ENCODE measurements at regions not wholly inside any gene's neighbourhood (a gene's known extent, or its start where the extent isn't known, plus 50 kb on each side); places are given as distances from the start of the nearest gene placed in this dataset.
"Not testable (repeated sequence)": the region's sequence is repeated elsewhere in the genome, so short reads cannot be mapped to it uniquely, and the experiment has no call there.

DNA sequence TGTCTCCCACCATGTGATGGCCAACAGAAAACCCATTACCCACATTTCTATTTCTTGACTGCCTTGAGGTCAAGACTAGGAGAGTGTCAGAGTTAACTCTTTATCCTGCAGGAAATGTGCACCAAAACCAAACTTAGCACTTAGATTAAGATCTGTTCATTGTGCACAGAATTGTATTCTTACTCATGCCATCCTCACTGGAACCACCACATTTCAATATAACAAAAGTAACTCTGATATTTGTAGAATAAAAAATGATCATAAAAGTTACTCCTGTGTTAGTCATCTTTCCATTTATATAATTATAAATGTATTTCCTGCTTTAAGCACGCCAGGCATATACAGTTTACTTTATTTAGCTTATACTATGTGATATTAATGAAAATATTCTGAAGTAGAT lies 193.0 kb upstream of the DPYD start:
- no peak for DNase-seq (ENCODE audit: low read depth)

DNA sequence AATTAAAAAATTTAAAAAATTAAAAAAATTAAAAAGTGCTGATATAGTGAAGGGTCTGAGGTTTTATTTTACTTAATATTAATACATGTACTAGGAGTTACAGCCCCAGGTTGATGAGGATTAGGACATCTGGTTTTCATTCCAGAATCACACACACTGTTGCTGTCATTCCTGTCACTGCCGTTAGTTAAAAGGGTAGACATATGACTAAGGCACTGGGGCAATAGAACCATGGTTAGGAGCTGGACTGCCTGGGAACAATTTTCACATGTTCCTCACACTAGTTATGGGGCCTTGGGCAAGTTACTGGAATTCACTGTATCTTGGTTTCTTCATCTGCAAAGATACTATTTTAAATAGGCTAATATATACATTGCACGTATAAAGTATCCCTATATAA lies 191.8 kb upstream of the DPYD start:
- no peak for DNase-seq (ENCODE audit: low read depth)

DNA sequence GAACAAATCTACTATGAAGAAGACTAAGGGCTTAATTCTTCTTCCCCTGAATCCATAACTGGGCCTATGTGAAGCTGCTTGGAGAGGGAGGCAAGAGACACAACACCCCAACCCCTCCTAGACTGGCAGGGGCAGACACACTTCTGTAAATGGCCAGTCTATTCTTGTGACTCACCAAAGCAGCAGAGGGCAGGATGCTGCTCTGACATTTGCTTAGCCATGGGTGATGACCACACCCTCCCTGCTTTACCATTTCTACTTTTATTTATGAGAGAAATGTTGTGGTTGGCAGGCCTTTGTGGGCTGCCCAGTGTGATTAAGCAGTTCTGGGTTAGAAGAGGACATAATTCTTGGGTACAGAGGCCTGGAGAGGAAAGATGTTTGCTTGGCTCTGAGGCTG lies 189.8 kb upstream of the DPYD start:
- DNase-seq (ENCODE audit: low read depth): no peak

DNA sequence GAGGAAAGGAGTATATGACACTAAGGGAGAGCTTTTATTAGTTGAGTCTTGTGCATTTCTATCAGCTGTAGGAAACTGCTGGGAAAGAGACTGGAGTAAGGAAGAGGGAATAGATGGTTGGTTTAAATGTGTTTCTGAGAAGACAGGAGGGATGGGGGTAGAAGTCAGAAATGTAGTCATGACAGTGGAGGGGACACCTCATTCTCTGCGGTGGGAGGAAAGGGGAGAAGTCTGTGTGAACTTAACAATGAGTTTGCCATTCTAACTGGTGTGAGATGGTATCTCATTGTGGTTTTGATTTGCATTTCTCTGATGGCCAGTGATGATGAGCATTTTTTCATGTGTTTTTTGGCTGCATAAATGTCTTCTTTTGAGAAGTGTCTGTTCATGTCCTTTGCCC lies 187.5 kb upstream of the DPYD start:
- not testable (repeated sequence) for DNase-seq (ENCODE audit: low read depth)

DNA sequence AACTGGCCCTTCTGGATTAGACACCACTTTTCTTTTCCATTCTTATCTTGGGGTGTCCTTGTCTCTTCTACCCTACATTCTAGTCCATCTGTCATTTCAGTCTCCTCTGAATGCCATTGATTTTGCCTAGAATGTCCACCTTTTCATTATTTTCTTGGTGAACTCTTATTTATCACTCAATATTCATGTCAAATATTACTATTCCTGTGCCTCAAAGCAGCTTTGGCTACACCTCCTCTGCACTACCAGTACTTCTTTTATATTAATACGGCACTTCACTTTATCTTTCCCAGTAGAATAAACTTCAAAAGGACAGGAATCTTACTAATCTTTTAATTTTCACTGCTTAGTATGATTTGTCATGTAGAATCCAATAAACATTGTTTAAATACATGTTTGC lies 186.4 kb upstream of the DPYD start:
- no peak for DNase-seq (ENCODE audit: low read depth)

DNA sequence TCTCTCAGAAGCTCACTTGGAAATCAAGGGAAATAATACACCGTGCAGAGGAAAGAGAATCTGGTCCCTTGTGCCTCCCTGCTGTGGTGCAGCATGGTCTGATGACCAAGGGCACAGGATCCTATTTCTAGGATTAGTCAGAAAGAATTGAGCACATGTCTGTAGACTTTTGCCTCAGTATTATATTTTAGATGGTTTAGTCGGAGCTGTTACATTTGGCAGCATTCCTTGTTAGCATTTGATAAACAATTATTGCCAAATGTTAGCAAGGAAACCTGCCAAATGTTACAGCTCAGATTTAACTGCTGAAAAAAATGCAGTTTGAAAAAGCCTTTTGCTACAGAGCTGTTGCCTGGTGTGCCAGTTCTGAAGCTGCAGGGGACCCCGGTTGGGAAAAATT lies 183.5 kb upstream of the DPYD start:
- DNase-seq (ENCODE audit: low read depth): no peak

DNA sequence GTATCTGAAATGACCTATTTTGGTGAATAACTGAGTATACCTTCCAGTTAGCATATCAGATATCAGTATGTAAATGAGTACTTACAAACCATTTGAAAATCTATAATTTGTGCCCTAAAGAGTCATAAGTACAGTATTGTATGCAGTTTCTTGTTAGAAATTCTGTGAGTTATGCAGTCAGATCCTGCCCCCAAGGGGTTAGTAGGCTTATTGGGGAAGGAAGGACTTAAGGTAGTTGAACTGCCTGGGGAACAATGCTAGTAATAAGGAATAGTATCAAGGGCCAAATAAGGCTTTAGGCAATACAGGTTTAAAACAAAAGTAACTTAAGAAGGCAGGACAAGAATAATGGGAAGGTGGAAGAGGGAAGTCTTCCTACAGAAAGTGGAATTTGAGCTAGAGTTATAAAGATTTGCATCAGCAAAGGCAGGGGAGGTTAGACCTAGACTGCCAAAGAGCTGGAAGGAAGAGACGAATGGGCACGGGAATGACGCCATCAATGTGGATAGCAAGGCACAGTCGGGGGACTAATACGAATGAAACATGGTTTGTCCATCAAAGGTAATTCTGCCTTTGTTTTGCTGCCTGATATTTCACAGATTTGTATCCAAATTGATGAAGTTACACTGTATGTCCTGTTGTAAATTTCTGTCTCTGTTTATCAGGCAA lies 182.9 kb upstream of the DPYD start:
- DNase-seq (ENCODE audit: low read depth): no peak

DNA sequence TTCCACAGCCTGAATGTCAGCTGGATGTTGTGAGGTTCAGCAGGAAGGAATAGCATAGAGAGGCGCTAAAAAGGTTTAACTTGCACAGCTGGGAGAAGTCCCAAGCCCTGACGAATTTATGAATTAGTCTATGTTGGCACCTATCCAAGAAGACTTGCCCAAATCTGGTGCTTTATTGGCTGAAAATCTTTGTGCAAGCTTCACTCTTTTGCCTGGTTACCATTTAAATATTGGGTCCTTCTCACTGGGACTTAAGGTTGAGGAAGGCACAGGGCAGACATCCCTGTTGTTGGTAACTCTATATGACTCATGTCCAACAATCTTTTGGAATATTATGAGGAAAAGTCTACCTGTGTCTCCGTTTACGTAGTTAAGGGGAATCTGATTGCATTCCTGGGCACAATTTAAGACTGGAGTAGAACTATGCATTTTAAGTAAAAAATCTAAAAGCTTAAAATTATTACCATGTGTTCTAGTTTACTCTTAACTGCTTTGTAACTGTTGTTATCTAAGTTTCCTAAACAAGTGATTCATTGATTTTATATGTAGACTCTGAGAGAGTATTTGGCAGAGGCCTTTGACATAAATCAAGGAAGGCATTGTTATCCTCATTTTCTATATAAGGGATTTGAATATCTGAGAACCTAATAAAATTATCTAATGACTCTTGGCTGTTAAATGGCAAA lies 181.7 kb upstream of the DPYD start:
- DNase-seq (ENCODE audit: low read depth): no peak

DNA sequence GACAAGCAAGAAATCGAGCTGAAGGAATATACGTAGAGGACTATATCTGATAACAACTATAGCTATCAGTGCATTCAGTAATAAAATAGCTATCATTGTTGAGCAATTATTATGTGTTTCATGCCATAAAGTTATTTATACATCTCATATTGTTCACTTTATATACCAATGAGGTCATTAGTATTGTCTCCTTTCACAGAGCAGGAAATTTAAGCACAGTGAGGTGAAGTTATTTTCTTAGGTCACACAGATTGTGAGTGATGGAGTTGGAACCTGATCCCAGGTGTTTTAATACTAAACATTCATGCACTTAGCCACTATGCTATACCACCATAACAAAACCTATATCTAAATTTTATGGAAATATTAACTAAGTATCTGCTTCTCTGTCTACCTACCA lies 180.5 kb upstream of the DPYD start:
- DNase-seq (ENCODE audit: low read depth): no peak

DNA sequence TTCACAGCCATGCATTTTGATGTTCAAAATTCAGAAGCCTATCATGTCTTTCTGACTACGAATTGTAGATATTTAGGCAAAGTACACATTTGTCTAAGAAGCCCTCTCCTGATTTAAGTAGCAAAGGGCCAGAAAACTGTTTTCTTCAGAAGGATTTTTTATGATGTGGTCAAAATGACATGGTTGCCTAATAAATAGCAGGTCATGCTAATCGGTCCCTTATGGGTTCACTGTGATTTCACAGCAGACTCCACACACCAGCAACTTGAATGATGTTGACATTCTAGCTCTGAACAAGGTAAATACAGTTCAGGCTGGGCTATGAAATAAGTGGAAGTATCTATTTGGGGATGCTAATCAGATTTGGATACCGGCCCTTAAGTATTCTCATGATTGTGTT lies 178.7 kb upstream of the DPYD start:
- no peak for DNase-seq (ENCODE audit: low read depth)

DNA sequence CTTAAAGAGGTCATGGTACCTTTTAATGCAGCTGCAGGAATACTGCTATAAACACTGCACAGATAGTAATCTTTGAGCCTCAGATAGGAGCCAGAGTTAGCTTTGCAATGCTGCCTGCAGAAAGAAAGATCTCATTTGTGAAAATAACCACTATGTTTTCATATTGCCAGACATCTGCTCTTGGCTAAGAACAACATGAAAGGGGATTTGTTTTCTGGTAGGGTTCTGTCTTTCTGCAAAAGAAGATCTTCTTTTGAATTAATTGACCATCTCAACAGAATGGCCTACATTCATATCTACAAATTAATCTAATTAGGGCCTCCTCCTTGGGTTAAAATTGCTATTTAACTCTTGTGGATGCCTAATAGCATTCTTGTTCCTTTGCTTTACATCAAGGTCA lies 177.6 kb upstream of the DPYD start:
- no peak for DNase-seq (ENCODE audit: low read depth)

DNA sequence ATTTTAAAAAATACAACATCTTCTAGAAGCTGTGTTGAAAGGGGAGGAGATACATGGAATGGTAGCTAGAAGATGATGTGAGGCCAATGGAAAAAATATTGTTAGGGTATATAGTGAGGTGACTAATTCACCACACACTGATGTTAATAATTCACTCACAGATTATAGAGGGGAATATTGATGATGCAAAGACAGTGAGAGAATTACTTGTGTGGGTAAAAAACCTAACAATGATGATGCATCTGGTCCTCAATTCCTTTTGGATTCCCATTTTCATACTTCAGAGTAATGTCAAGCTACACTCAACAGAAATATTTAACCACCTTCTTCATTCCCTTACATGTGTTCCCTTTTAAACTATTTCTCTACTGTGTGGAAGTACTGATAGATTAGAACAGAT lies 169.5 kb upstream of the DPYD start:
- DNase-seq (ENCODE audit: low read depth): no peak

DNA sequence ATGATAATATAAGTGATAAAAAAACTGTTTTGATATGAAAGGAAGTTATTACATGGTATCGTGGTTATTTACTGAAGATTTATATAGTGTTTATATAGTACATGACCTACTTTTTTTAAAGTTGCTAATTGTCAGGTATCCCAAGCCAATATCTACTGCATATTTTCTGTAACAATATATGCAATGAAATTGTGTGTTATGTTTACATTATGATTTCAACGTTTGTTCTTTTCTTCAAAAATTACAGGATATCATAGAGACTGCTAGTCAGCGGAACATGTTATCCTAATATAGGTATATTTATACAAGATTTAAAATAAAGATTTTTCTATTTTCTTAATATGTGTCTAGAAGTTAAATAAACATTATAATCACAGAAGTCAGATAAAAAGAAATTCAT lies 167.5 kb upstream of the DPYD start:
- DNase-seq (ENCODE audit: low read depth): no peak

DNA sequence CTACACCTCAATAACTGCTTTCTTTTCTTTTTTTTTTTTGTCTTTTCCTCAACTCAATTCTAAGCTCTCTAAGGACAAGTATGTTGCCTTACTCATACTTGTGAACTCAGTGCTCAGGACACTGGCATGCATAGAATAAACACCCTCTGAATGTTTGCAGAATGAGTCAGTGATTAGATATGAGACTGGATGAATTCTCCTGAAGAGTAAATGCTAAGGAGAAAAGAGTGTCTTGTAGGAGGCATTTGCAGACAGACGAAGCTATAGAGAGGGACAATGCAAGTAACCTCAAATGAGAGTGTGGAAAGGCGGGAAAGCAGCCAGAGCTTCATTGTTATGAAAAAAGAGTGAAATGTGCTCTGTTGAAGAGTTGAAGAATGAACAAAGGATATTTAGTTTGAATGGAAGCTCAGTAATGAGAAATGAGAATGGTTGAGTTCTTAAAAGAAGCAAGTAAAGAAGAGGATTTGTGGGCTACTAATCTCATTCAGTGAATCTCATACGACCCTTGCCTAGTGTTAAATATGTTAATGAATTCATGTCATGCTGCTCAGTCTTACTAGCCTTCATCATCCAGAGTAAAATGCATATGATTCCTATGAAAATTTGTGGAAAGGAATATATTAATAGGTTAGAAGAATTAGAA lies 166.1 kb upstream of the DPYD start:
- no peak for DNase-seq (ENCODE audit: low read depth)

DNA sequence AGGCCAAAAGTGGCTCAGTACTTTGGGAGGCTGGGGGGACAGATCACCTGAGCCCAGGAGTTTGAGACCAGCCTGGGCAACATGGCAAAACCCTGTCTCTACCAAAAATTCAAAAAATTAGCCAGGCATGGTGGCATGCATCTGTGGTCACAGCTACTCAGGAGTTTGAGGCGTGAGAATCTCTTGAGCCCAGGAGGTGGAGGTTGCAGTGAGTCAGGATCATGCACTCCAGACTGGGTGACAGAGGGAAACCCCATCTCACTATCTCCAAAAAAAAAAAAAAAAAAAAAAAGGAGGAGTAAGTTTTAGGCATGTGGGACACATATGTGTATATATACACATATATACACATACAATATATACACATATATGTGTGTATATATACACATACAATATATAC lies 165.3 kb upstream of the DPYD start:
- no peak for DNase-seq (ENCODE audit: low read depth)

DNA sequence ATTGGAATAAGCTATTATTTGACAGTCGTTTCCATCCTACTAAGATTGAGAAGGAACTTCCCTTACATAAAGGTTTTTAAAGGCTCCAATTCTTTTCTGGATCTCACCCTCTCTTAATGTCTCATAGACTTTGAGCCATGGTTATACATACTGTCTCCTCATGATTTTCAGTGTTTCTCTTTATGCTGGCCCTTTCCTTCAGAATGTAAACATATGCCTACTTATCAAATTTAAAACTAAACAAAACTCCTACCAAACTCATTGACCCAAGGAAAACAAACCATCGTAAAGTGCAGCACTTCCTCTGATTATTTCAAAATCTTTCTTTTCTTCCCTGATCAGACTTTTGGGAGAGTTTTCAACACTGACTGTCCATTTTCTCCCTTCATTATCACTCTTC lies 163.4 kb upstream of the DPYD start:
- DNase-seq (ENCODE audit: low read depth): no peak

DNA sequence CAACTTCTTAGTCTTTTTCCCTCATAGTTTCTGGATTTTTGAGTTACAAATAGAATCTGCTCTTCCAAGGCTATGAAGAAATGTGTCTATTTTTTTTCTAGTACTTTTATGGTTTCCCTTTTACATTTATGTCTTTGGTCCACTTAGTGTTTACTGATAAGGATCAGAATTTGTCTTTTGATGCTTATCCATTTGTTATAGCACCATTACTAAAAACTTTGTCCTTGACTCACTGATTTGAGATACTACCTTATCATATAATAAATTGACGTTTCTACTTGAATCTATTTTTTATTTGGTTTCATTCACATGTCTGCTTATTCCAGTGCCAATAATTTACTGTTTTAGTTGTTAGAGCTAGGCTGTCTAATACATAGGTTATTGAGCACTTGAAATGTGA lies 161.1 kb upstream of the DPYD start:
- no peak for DNase-seq (ENCODE audit: low read depth)

DNA sequence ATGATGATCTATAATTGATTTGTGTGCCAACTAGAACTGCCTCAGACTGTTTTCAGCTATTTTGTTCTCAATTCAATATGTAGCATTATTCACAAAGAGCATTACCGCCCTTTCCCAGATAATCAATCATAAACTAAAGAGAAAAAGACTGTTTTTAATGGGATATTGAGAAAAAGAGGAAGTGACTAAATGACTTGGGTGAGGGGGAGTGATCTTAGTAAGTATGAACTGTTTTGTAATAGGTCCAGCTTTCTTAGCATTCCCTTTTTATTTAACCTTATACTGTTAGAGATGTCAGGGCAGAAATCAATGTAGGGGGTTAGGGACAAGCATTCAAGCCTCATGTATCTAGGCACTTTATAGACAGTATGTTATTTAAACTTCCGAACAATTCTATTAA lies 157.8 kb upstream of the DPYD start:
- no peak for DNase-seq (ENCODE audit: low read depth)

DNA sequence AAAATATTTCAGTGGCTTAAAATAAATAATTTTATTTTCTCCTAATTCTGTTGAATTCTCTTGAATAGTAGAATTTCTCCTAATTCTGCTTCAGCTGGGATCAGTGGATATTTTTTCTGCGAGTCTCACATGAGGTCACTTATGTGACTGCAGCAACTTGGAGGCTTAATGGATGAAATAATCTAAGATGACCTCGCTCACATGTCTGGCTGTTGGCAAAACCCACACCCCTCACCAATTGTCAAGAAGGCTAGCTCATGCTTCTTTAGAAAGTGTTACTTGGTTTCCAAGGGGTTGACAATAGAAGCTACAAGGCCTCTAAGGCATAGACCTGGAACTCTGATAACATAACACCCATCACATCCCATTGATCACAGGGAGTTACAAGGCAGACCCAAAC lies 156.9 kb upstream of the DPYD start:
- no peak for DNase-seq (ENCODE audit: low read depth)

DNA sequence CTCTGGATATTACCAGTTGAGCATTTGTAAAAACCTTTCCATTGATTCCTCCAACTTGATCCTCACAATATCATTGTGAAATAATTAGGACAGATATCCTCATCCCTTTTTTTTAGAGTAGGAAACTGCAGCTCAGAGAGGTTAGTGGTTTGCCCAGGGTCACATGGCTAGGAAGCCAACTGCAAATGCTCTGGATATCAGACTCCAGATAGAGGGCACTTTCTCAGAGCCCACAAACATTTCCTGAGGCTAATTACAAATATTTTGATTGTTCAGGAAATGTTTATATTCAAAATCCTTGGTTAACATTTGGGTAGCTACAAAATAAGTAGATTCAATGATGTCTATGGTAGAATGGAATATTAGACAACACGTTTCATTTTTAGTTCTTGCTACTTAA lies 154.8 kb upstream of the DPYD start:
- DNase-seq (ENCODE audit: low read depth): no peak

DNA sequence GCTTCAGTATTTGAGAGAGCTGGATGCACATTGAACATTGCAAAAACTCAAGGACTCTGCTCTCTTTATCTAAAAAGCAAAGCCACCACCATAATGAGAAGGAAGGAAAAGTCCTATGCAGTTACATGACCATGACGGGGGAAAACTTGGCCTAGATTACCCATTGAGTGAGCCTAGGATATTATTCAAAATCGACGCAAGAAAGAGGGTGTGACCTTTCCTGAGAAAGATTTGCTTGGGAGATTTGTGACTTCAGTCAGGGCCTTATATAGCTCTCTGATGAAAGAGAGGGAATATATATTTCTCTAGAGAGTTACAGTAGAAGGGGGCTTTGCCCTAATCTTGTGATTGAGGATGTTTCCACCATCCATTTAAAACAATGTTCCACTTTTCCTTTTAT lies 153.0 kb upstream of the DPYD start:
- no peak for DNase-seq (ENCODE audit: low read depth)

DNA sequence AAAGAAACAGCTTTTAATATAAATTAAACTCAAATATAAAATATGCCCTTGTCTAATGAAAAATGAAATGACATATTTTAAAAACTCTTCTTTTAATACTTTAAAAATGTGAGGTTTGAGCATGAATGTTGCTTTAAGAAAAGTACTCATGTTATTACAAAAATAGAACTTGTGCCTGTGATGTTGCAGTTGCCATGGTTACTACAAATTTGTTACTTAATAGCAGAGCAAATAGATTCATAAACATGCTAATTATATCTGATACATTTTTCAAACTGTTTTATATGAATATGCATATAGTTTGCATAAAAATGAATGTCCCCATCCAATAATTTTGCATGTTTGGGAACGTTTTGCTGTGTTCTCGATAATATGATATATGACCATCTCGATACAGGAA lies 152.3 kb upstream of the DPYD start:
- DNase-seq (ENCODE audit: low read depth): no peak

DNA sequence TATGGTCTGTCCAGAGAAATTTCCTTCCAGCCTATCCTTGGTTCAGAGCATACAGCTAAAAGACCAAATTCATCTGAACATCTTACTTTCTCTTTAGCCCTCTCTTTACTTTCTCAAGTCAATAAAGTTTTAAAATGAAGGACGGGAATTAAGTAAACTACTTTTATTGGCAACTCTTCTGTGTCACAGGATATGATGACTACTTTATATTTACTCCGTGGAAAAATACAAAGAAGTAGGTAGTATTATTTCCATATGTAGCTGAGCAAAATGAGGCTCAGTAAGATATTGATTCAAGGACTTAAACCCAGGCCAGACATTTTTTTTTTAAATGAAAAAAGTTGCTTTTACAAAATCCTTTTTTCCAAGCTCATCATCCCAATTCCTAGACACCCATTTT lies 151.2 kb upstream of the DPYD start:
- no peak for DNase-seq (ENCODE audit: low read depth)

DNA sequence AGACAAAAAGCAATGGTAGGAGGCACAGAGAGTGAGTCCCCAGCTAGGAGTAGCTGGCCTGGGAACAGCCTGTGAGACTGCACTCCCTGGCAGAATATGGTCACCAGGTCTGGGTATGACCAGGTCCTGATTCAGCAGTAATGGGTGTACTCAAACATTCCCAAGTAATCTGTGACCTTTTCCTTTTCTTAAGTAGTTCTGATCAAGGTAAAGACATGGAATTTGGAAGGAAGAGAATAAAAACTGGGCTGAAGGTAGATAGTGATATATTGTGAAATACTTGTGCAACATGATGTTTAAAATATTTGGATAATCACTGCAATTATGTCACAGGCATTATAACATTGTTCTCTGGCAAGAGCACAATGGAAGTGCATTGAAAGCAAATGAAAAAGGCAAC lies 147.2 kb upstream of the DPYD start:
- no peak for DNase-seq (ENCODE audit: low read depth)
